Fibroblast of villous mesenchyme (primary cell): ENCODE measurements at regions not wholly inside any gene's neighbourhood (a gene's known extent, or its start where the extent isn't known, plus 50 kb on each side); places are given as distances from the start of the nearest gene placed in this dataset.

Source experiments
- DNase-seq: peaks from one replicate; pipeline ENCODE4 v3.0.0-alpha.2; 2010; ENCODE audit warnings: low read depth
- H3K4me3 ChIP-seq: 2 replicates; pipeline ENCODE4 v1.5.1; 2011; ENCODE audit warnings: low read depth, mild to moderate bottlenecking, low read length
- CTCF ChIP-seq: IDR thresholded peaks from 2 replicates; pipeline ENCODE4 v1.5.1; 2012; ENCODE audit warnings: low read depth, mild to moderate bottlenecking, low read length; ENCODE audit not compliant: insufficient read depth

- no peak overlapping the region for H3K4me3 ChIP-seq
- TF ChIP-seq CTCF = no peak
- no peak for DNase-seq
Observed at GRCh38 chr5:4081466-4081865, 485.8 kb downstream of the IRX1 start.

GRCh38 chr5:4082966-4083564, 487.4 kb downstream of the IRX1 start:
- H3K4me3 ChIP-seq = no peak overlapping the region
- TF ChIP-seq CTCF = no peak
- DNase-seq = no peak

- no peak overlapping the region for H3K4me3 ChIP-seq
- DNase-seq = no peak
- no peak for TF ChIP-seq CTCF
Observed at GRCh38 chr5:4083591-4084337, 488.1 kb downstream of the IRX1 start.

GRCh38 chr5:4086081-4086480, 490.4 kb downstream of the IRX1 start:
- no peak overlapping the region for H3K4me3 ChIP-seq
- no peak for TF ChIP-seq CTCF
- no peak for DNase-seq

GRCh38 chr5:4087110-4087509, 491.5 kb downstream of the IRX1 start:
- no peak for TF ChIP-seq CTCF
- H3K4me3 ChIP-seq = no peak overlapping the region
- no peak for DNase-seq

GRCh38 chr5:4089087-4089486, 493.5 kb downstream of the IRX1 start:
- no peak for TF ChIP-seq CTCF
- no peak for DNase-seq
- H3K4me3 ChIP-seq = no peak overlapping the region

GRCh38 chr5:4093236-4093635, 497.6 kb downstream of the IRX1 start:
- H3K4me3 ChIP-seq = no peak overlapping the region
- no peak for TF ChIP-seq CTCF
- no peak for DNase-seq
